ENCODE measurements at regions not wholly inside any gene's neighbourhood (a gene's known extent, or its start where the extent isn't known, plus 50 kb on each side); places are given as distances from the start of the nearest gene placed in this dataset.
"Not testable (repeated sequence)": the region's sequence is repeated elsewhere in the genome, so short reads cannot be mapped to it uniquely, and the experiment has no call there.

DNA sequence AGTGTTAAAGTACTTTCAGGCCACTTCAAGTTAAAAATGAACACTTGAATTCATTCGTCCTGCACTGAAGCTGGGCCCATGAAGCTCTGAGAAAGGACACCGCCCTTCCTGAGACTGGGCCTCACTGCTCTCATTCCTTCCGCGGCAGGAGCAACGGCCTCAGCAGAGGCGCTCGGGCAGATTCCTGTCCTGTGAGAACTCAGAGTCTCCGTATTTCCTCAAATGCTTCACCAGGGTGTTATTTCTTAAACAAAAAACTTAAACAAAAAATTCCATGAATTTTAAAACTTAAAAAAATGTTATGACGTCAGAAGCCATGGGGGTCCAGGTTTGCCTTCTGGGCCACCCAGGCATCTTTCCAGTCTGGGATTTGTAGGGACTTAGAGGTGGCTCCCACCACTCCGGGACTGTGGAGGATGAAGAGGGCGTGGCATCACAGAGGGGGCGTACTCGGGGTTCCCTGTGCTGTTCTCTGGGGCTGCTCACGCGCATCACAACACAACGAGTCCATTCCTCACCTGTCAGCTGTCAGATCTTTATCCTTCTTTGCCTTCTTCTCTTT, 115.9 kb upstream of the ASB18 start:
- Histone ChIP-seq H2AFZ (ENCODE audit: low read length) (no peak overlapping the region), H4K20me1 (ENCODE audit: insufficient read depth, low read length) (no peaks in the 10 kb centered on the region), H3K9me3 (ENCODE audit: low read length) (no peaks in the 10 kb centered on the region), H3K27me3 (ENCODE audit: control insufficient read depth in 1 of 2, insufficient read depth in 2 of 2, low read length in 2 of 2) (no peaks in the 10 kb centered on the region), H3K79me2 (ENCODE audit: insufficient read depth, low read length) (no peaks in the 10 kb centered on the region), H3K4me3 (replicated peaks in 1 of 3; ENCODE audit: insufficient read depth in 1 of 3, low read depth in 2 of 3, low read length in 3 of 3) (no peak overlapping the region), H3K4me1 (ENCODE audit: insufficient read depth, low read length) (no peaks in the 10 kb centered on the region), H3K27ac (ENCODE audit: extremely low read length, insufficient read depth, low read length) (no peak overlapping the region), H3K4me2 (ENCODE audit: low read depth, low read length) (no peak overlapping the region), H3K9ac (ENCODE audit: insufficient read depth, low read depth, low read length) (no peak overlapping the region), H3K36me3 (replicated peaks in 1 of 2; ENCODE audit: control insufficient read depth in 1 of 2, insufficient read depth in 2 of 2, low read length in 2 of 2) (no peaks in the 10 kb centered on the region)
- intact Hi-C loops (cut with micrococcal nuclease; ENCODE audit: unreplicated experiment) (no loop called here), in situ Hi-C loops (cut with HindIII; ENCODE audit: extremely low pct_ligation_motif_present, low pct_unique_long_range_greater_than_20kb) (no loop called here)
- no peak for ATAC-seq
- DNase-seq (ENCODE audit: low spot score): no peak
- FAIRE-seq: no peak
- BruUV-seq (replicated peaks): no TSS peak
- TF ChIP-seq MIXL1 (CRISPR knock-in tag; IDR thresholded peaks at IDR 0.05) (no peak), HOXA5 (CRISPR knock-in tag; IDR thresholded peaks at IDR 0.05) (no peak), ZSCAN31 (CRISPR knock-in tag; IDR thresholded peaks at IDR 0.05; ENCODE audit: low read depth) (no peak), HOXA3 (CRISPR knock-in tag; IDR thresholded peaks at IDR 0.05) (no peak), PAWR (CRISPR knock-in tag; IDR thresholded peaks at IDR 0.05; ENCODE audit: borderline replicate concordance) (no peak), ZFP36 (IDR thresholded peaks at IDR 0.05; ENCODE audit: borderline replicate concordance, low read depth, low read length, partially characterized antibody) (no peak), ELF3 (CRISPR knock-in tag; IDR thresholded peaks at IDR 0.05) (no peak), ATF7 (IDR thresholded peaks at IDR 0.05) (peak; percentile 32; the same call in 1 of the 2 replicates), ATF7 (CRISPR knock-in tag; IDR thresholded peaks at IDR 0.05) (no peak), CREB1 (IDR thresholded peaks at IDR 0.05) (peak; percentile 85), CREB1 (CRISPR knock-in tag; IDR thresholded peaks at IDR 0.05) (no peak)
- 57% methylated on average over 16 of the region's 16 CpGs for WGBS (ENCODE audit: low lambda C conversion rate)
- CTCF ChIA-PET (ENCODE audit: low intra/inter-chr PET ratio, low total read pairs): no interaction called here
- POLR2A ChIA-PET: no interaction called here

DNA sequence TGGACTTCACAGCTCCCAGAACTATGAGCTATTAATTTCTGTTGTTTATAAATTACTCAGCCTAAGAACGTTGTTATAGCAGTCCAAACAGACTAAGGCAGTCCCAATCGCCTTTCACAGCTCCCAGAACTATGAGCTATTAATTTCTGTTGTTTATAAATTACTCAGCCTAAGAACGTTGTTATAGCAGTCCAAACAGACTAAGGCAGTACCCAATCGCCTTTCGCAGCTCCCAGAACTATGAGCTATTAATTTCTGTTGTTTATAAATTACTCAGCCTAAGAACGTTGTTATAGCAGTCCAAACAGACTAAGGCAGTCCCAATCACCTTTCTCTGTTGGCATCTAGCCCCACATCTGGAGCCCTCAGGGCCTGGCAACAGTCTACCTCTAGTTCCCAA, 117.0 kb upstream of the ASB18 start:
- FAIRE-seq; H3K4me2 ChIP-seq (ENCODE audit: low read depth, low read length); H3K27me3 ChIP-seq (ENCODE audit: control insufficient read depth in 1 of 2, insufficient read depth in 2 of 2, low read length in 2 of 2); H3K4me3 ChIP-seq (replicated peaks in 1 of 3; ENCODE audit: insufficient read depth in 1 of 3, low read depth in 2 of 3, low read length in 3 of 3); intact Hi-C loops (cut with micrococcal nuclease; ENCODE audit: unreplicated experiment); H3K4me1 ChIP-seq (ENCODE audit: insufficient read depth, low read length); POLR2A ChIA-PET; BruUV-seq (replicated peaks); in situ Hi-C loops (cut with HindIII; ENCODE audit: extremely low pct_ligation_motif_present, low pct_unique_long_range_greater_than_20kb); H3K36me3 ChIP-seq (replicated peaks in 1 of 2; ENCODE audit: control insufficient read depth in 1 of 2, insufficient read depth in 2 of 2, low read length in 2 of 2); H4K20me1 ChIP-seq (ENCODE audit: insufficient read depth, low read length); H3K9ac ChIP-seq (ENCODE audit: insufficient read depth, low read depth, low read length); CTCF ChIA-PET (ENCODE audit: low intra/inter-chr PET ratio, low total read pairs); H3K9me3 ChIP-seq (ENCODE audit: low read length); H2AFZ ChIP-seq (ENCODE audit: low read length); H3K27ac ChIP-seq (ENCODE audit: extremely low read length, insufficient read depth, low read length); H3K79me2 ChIP-seq (ENCODE audit: insufficient read depth, low read length); ATAC-seq; DNase-seq (ENCODE audit: low spot score): not testable (repeated sequence)
- WGBS (ENCODE audit: low lambda C conversion rate): 2% methylated on average over 6 of the region's 6 CpGs

GRCh38 chr2:236389284-236390216, 125.3 kb upstream of the ASB18 start:
- in situ Hi-C loops (cut with HindIII; ENCODE audit: extremely low pct_ligation_motif_present, low pct_unique_long_range_greater_than_20kb); H3K9ac ChIP-seq (ENCODE audit: insufficient read depth, low read depth, low read length); POLR2A ChIA-PET; H3K36me3 ChIP-seq (replicated peaks in 1 of 2; ENCODE audit: control insufficient read depth in 1 of 2, insufficient read depth in 2 of 2, low read length in 2 of 2); DNase-seq (ENCODE audit: low spot score); ATAC-seq; H3K4me1 ChIP-seq (ENCODE audit: insufficient read depth, low read length); CTCF ChIA-PET (ENCODE audit: low intra/inter-chr PET ratio, low total read pairs); intact Hi-C loops (cut with micrococcal nuclease; ENCODE audit: unreplicated experiment); H3K4me2 ChIP-seq (ENCODE audit: low read depth, low read length); H2AFZ ChIP-seq (ENCODE audit: low read length); H3K27ac ChIP-seq (ENCODE audit: extremely low read length, insufficient read depth, low read length); H4K20me1 ChIP-seq (ENCODE audit: insufficient read depth, low read length); H3K79me2 ChIP-seq (ENCODE audit: insufficient read depth, low read length); H3K9me3 ChIP-seq (ENCODE audit: low read length); H3K4me3 ChIP-seq (replicated peaks in 1 of 3; ENCODE audit: insufficient read depth in 1 of 3, low read depth in 2 of 3, low read length in 3 of 3); FAIRE-seq; BruUV-seq (replicated peaks): not testable (repeated sequence)
- H3K27me3 ChIP-seq (ENCODE audit: control insufficient read depth in 1 of 2, insufficient read depth in 2 of 2, low read length in 2 of 2): peaks cover 2 to 20% of the 10 kb centered on the region in 2 experiments; a peak in 2 of 5 replicates
- WGBS (ENCODE audit: low lambda C conversion rate): 66% methylated on average over 30 of the region's 30 CpGs
